ENCODE measurements at regions not wholly inside any gene's neighbourhood (a gene's known extent, or its start where the extent isn't known, plus 50 kb on each side); places are given as distances from the start of the nearest gene placed in this dataset.

DNA sequence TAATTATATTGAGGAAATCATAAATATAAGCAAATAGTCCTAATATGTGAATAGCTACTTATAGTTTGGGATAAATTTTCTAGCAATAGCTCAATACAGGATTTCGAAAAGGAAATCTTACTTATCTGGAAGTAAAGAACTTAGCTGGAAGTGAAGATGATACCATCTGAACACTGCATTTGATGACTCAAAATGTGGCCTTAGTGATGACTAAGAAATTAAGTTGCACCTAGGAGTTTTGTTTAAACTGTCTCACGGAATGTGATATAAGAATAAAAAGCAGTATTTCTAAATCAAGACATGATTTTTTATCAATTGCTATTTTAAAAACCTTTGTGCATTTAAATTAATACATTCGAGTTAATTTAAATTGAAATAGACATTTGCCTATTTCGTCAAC, 91.2 kb downstream of the EOMES start:
- TF ChIP-seq POLR2AphosphoS5 (IDR thresholded peaks at IDR 0.05; ENCODE audit: low read depth, low read length): no peak
- TF ChIP-seq POLR2A (IDR thresholded peaks at IDR 0.05; ENCODE audit: low read depth, low read length): no peak
- no peak for TF ChIP-seq TAF1 (IDR thresholded peaks at IDR 0.05; ENCODE audit: low read depth, low read length)

Data from GM12891 (cell line).